Chondrocyte (in vitro differentiated cells): ENCODE measurements at regions not wholly inside any gene's neighbourhood (a gene's known extent, or its start where the extent isn't known, plus 50 kb on each side); places are given as distances from the start of the nearest gene placed in this dataset.

Experiments used
- DNase-seq: peaks from one replicate; pipeline ENCODE4 v3.0.0; 2021; ENCODE audit warnings: mixed read lengths, low spot score
- H3K27ac Mint-ChIP-seq: one replicate; pipeline ENCODE4 v1.8.0; 2021; ENCODE audit warnings: mild to moderate bottlenecking, moderate library complexity, mixed read lengths; ENCODE audit not compliant: unreplicated experiment
- H3K27me3 Mint-ChIP-seq: 2 replicates; pipeline ENCODE4 v1.8.0; 2021; ENCODE audit warnings: low read depth, mixed read lengths
- H3K36me3 Mint-ChIP-seq: 2 replicates; pipeline ENCODE4 v1.8.0; 2021; ENCODE audit warnings: low read depth, mixed read lengths
- H3K4me1 Mint-ChIP-seq: 2 replicates; pipeline ENCODE4 v1.8.0; 2021; ENCODE audit warnings: low read depth, mild to moderate bottlenecking, mixed read lengths
- H3K4me3 Mint-ChIP-seq: one replicate; pipeline ENCODE4 v1.8.0; 2021; ENCODE audit warnings: mild to moderate bottlenecking, moderate library complexity, mixed read lengths; ENCODE audit not compliant: unreplicated experiment
- H3K9me3 Mint-ChIP-seq: 2 replicates; pipeline ENCODE4 v1.8.0; 2021; ENCODE audit warnings: low read depth, mixed read lengths
- CTCF ChIP-seq: fragments of 200-600 bp; sonication (generic); IDR thresholded peaks from 2 replicates; pipeline ENCODE4 v1.5.0; 2021; ENCODE audit warnings: antibody characterized with exemption, mild to moderate bottlenecking, moderate library complexity

DNA sequence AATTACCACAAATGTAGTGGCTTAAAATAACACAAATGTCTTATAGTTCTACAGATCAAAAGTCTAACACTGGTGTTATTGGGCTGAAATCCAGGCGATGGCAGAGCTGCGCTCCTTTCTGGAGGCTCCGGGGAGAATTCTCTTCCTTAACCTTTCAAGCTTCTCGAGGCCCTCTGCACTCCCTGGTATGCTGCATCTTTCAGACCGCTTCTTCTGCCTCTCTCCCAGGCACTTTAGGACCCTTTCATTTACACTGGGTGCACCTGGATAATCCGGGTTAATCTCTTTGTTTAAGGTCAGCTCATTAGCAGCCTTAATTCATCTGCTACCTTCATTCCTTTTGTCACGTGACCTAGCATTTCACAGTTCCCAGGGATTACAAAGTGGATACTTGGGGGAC is 211.3 kb upstream of the RFC3 start:
- no peak for DNase-seq
- Mint-ChIP-seq H3K27me3 (no peaks in the 10 kb centered on the region), H3K4me3 (no peak overlapping the region), H3K4me1 (peaks cover 13% of the 10 kb centered on the region), H3K36me3 (peaks cover 4% of the 10 kb centered on the region), H3K27ac (no peak overlapping the region), H3K9me3 (peaks cover 11% of the 10 kb centered on the region)
- TF ChIP-seq CTCF, result peak; percentile 64

DNA sequence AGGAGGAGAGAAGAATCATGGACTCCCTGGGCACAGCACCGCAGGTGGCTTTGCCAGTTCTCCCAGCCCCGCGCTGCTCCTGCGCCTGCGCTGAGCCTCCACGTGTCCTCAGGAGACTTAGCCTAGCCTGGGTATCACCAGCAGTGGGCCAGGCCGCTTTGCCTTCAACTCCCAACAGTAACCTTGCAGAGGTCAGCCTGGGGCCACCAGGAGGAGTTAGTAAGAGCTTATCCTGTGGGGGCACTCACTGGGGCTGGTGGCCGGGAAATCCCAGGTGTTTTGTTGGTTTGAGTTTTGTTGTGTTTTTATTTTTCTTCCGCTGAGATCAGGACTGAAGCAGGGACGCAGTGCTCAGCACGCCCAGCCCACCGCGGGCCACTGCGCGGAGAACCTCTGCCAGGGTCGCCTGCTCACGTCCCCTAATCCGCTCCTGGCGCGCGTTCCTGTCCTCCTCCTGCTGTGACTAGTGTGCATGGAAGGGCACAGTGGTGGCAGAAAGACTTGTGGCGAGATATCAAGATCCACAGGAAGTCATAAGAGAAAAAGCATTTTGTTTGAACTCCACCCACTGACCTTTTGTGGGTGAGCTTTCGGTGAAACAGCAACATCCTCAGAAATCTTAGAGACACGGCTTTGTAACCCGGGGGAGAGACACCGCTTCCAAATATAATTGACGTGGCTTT is 207.4 kb upstream of the RFC3 start:
- Mint-ChIP-seq H3K9me3 (no peaks in the 10 kb centered on the region), H3K4me1 (peaks cover 15% of the 10 kb centered on the region), H3K36me3 (peaks cover 2% of the 10 kb centered on the region), H3K27ac (peak overlapping the region; percentile 96), H3K27me3 (no peaks in the 10 kb centered on the region), H3K4me3 (peak overlapping the region; percentile 63)
- no peak for DNase-seq
- no peak for TF ChIP-seq CTCF

GRCh38 chr13:33611121-33611805 is 206.7 kb upstream of the RFC3 start:
- Mint-ChIP-seq H3K27me3 (no peaks in the 10 kb centered on the region), H3K27ac (peak overlapping the region; percentile 96), H3K4me1 (peaks cover 15% of the 10 kb centered on the region), H3K9me3 (no peaks in the 10 kb centered on the region), H3K4me3 (peak overlapping the region; percentile 63), H3K36me3 (peaks cover 2% of the 10 kb centered on the region)
- DNase-seq, result no peak
- no peak for TF ChIP-seq CTCF

DNA sequence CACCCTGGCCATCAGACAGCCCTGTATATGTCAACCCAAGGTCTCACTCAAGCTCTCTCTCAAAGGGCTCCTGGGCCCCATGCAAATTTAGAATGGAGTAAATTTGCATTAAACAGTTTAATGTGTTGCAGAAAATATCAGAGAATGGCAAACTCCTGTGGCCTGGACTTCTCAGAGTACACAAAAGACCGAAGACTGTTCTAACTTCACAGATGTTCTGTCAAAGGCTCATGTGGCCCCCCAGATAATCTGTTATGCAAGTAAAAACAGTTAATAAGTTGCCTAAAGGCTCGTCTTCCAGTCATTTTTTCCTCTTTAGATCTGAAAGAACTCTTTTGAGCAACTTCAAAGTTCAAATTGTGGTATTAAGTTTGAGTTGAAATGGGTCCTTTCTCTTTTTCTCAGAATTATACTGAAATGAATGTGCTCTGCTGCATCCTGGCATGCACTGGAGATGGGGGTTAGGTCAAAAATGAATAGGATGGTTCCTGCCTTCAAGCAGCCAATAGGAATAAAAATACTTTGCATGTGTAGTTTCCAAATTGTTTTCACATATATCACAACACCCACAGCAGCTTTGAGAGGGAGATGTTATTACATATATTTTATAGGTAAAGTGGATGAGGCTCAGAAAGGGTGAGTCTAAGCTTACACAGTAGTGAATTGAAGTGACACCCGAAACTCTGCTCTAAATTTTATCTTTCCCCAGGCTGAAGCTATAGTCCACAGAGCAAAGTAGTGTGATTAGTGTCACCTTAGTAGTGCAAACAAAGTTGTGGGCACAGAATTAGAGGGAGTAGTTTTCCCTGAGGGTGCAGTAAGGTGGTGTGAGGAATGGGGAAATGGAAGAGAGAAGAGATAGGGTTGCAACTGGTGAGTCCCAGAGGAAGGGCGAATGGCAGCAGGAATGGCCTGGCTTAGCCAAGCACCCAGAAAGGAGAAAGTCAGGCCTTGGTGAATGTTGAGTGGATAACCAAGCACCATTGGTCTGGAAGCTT is 205.0 kb upstream of the RFC3 start:
- Mint-ChIP-seq H3K4me3 (no peak overlapping the region), H3K36me3 (peaks cover 2% of the 10 kb centered on the region), H3K27me3 (no peaks in the 10 kb centered on the region), H3K9me3 (no peaks in the 10 kb centered on the region), H3K4me1 (peaks cover 15% of the 10 kb centered on the region), H3K27ac (no peak overlapping the region)
- DNase-seq, result no peak
- TF ChIP-seq CTCF, result no peak

DNA sequence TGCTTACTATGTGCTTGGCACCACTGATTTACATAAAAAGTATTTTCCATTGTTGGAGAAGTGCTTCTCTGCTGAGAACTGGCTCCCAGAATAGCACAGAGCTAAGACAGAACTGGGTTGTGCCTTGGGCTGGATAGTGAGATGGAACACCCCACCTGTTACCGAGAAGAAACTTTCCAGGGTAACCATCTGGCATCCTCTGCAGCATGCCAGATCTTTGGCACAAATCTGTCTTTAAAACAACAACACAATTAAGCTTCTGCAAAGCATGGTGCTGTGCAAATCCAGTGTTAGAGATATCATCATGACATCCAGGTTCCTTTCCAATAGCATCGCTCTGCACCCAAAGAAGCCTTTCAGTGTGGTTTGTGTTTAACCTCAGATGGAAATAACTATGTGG is 202.5 kb upstream of the RFC3 start:
- H3K27me3 Mint-ChIP-seq, result no peaks in the 10 kb centered on the region
- H3K4me1 Mint-ChIP-seq, result peaks cover 15% of the 10 kb centered on the region
- no peak overlapping the region for H3K4me3 Mint-ChIP-seq
- no peaks in the 10 kb centered on the region for H3K9me3 Mint-ChIP-seq
- H3K36me3 Mint-ChIP-seq, result peaks cover 2% of the 10 kb centered on the region
- DNase-seq, result no peak
- no peak overlapping the region for H3K27ac Mint-ChIP-seq
- TF ChIP-seq CTCF, result no peak
